Upper lobe of left lung (tissue), 4 donors: ENCODE measurements at regions not wholly inside any gene's neighbourhood (a gene's known extent, or its start where the extent isn't known, plus 50 kb on each side); places are given as distances from the start of the nearest gene placed in this dataset.

Experiments
- EP300 ChIP-seq, 4 donors: sonication (generic); formaldehyde crosslinking; IDR thresholded peaks; one replicate each; pipeline ENCODE4 v1.5.1; 2017; ENCODE audit warnings: antibody characterized with exemption in 4 of 4, control low read depth in 2 of 4
- POLR2A ChIP-seq, 4 donors: fragments of 450-650 bp; IDR thresholded peaks; one replicate each; pipeline ENCODE4 v1.5.1; 2016 to 2017; ENCODE audit warnings: antibody characterized with exemption in 4 of 4, mild to moderate bottlenecking in 2 of 4
- TF ChIP-seq, protein P1 (sequence below), 6 experiments: fragments of 450-650 bp in 4 of 6; fragments of 200-600 bp in 2 of 6; sonication (generic) in 2 of 6; IDR thresholded peaks; one replicate each; pipeline ENCODE4 v1.5.1; 2016 to 2019; ENCODE audit warnings: antibody characterized with exemption in 6 of 6

DNA sequence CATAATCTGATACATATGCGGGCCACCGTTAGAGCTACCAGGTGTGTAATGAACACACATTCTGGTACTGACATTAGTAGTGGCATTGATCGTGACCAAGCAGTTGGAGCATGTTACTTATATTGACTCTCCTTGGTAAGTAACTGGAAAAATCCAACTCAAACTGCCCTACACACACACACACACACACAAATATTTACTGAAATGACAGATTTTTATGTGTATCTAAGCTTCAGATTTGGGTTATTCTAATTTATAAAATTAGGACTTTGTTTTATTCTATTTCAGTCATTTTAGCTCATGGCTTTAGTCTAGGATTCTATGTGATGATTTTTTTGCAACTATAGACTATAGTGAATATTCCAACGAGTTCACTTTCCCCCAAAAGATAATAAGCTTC lies 1280.2 kb upstream of the ACO1 start:
- no peak for TF ChIP-seq EP300 (IDR thresholded peaks at IDR 0.05)
- TF ChIP-seq, protein P1, sequence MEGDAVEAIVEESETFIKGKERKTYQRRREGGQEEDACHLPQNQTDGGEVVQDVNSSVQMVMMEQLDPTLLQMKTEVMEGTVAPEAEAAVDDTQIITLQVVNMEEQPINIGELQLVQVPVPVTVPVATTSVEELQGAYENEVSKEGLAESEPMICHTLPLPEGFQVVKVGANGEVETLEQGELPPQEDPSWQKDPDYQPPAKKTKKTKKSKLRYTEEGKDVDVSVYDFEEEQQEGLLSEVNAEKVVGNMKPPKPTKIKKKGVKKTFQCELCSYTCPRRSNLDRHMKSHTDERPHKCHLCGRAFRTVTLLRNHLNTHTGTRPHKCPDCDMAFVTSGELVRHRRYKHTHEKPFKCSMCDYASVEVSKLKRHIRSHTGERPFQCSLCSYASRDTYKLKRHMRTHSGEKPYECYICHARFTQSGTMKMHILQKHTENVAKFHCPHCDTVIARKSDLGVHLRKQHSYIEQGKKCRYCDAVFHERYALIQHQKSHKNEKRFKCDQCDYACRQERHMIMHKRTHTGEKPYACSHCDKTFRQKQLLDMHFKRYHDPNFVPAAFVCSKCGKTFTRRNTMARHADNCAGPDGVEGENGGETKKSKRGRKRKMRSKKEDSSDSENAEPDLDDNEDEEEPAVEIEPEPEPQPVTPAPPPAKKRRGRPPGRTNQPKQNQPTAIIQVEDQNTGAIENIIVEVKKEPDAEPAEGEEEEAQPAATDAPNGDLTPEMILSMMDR (IDR thresholded peaks at IDR 0.05): no peak
- no peak for TF ChIP-seq POLR2A (IDR thresholded peaks at IDR 0.05)
